ENCODE measurements at regions not wholly inside any gene's neighbourhood (a gene's known extent, or its start where the extent isn't known, plus 50 kb on each side); places are given as distances from the start of the nearest gene placed in this dataset.

- Mint-ChIP-seq H3K36me3 (no peaks in the 10 kb centered on the region), H3K27me3 (ENCODE audit: low read depth) (no peaks in the 10 kb centered on the region), H3K9me3 (peaks cover 5% of the 10 kb centered on the region; the same call in 1 of the 2 replicates), H3K4me3 (no peak overlapping the region), H3K4me1 (no peaks in the 10 kb centered on the region), H3K27ac (no peak overlapping the region)
- CTCF ChIA-PET = no interaction called here
- no peak for TF ChIP-seq ZBTB43 (CRISPR knock-in tag; IDR thresholded peaks at IDR 0.05)
- no peak for TF ChIP-seq NR2C2 (CRISPR knock-in tag; IDR thresholded peaks at IDR 0.05)
- TF ChIP-seq TEAD1 (CRISPR knock-in tag; IDR thresholded peaks at IDR 0.05) = no peak
- no peak for TF ChIP-seq NR3C1 (CRISPR knock-in tag; conservative IDR thresholded peaks at IDR 0.05; ENCODE audit: low read depth)
- TF ChIP-seq PRRX2 (CRISPR knock-in tag; IDR thresholded peaks at IDR 0.05) = no peak
- TF ChIP-seq, protein P1, sequence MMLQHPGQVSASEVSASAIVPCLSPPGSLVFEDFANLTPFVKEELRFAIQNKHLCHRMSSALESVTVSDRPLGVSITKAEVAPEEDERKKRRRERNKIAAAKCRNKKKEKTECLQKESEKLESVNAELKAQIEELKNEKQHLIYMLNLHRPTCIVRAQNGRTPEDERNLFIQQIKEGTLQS (CRISPR knock-in tag; conservative IDR thresholded peaks at IDR 0.05) = no peak
- TF ChIP-seq, protein P2, sequence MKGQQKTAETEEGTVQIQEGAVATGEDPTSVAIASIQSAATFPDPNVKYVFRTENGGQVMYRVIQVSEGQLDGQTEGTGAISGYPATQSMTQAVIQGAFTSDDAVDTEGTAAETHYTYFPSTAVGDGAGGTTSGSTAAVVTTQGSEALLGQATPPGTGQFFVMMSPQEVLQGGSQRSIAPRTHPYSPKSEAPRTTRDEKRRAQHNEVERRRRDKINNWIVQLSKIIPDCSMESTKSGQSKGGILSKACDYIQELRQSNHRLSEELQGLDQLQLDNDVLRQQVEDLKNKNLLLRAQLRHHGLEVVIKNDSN (CRISPR knock-in tag; IDR thresholded peaks at IDR 0.05) = no peak
- TF ChIP-seq ELF4 (CRISPR knock-in tag; IDR thresholded peaks at IDR 0.05; ENCODE audit: low read depth) = no peak
- TF ChIP-seq OVOL2 (CRISPR knock-in tag; IDR thresholded peaks at IDR 0.05; ENCODE audit: borderline replicate concordance) = no peak
- TF ChIP-seq ZNF121 (CRISPR knock-in tag; IDR thresholded peaks at IDR 0.05) = no peak
- no peak for TF ChIP-seq ZNF671 (CRISPR knock-in tag; IDR thresholded peaks at IDR 0.05)
- no peak for TF ChIP-seq KAT7 (CRISPR knock-in tag; IDR thresholded peaks at IDR 0.05; ENCODE audit: borderline replicate concordance)
- no peak for TF ChIP-seq GRHL2 (CRISPR knock-in tag; IDR thresholded peaks at IDR 0.05; ENCODE audit: insufficient replicate concordance, severe bottlenecking)
- no peak for TF ChIP-seq SOX15 (CRISPR knock-in tag; IDR thresholded peaks at IDR 0.05)
- no peak for TF ChIP-seq SMAD3 (CRISPR knock-in tag; IDR thresholded peaks at IDR 0.05; ENCODE audit: borderline replicate concordance)
- no peak for DNase-seq (ENCODE audit: low spot score)
- ATAC-seq = no peak
- POLR2A ChIA-PET = no interaction called here
These were observed 72.1 kb upstream of the CHD1 start for GRCh38 chr5:99000876-99001275.

DNA sequence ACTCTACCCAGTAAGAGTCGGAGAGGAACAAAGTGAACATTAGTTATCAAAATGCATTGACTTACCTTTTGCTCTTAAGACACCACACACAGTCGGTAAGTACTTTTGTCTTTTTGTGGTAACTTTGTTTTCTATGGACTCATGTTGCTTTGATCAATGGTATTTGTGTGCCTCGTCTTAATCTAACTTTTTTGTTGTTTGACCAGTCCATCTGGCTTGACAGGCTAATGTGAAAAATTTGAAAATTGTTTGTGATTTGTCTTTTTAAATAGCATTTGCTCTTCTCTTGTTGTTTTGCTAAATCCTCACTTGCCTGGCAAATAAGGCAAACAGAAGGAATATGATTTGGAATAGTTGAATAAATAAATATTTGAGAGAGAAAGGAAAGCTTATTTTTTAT is 71.4 kb upstream of the CHD1 start:
- H3K4me1 Mint-ChIP-seq = no peaks in the 10 kb centered on the region
- DNase-seq (ENCODE audit: low spot score) = no peak
- no peak overlapping the region for H3K27ac Mint-ChIP-seq
- ChIA-PET POLR2A (no interaction called here), CTCF (no interaction called here)
- H3K9me3 Mint-ChIP-seq = peaks cover 5% of the 10 kb centered on the region; the same call in 1 of the 2 replicates
- no peak for ATAC-seq
- no peaks in the 10 kb centered on the region for H3K36me3 Mint-ChIP-seq
- no peak for TF ChIP-seq ESRRA (CRISPR knock-in tag; IDR thresholded peaks at IDR 0.05; ENCODE audit: borderline replicate concordance)
- TF ChIP-seq ZNF263 (CRISPR knock-in tag; IDR thresholded peaks at IDR 0.05; ENCODE audit: low read depth) = no peak
- TF ChIP-seq NFE2L1 (CRISPR knock-in tag; IDR thresholded peaks at IDR 0.05) = no peak
- no peak for TF ChIP-seq JAZF1 (CRISPR knock-in tag; IDR thresholded peaks at IDR 0.05)
- no peak for TF ChIP-seq HMGA2 (CRISPR knock-in tag; IDR thresholded peaks at IDR 0.05)
- TF ChIP-seq ZBTB43 (CRISPR knock-in tag; IDR thresholded peaks at IDR 0.05) = no peak
- H3K4me3 Mint-ChIP-seq = no peak overlapping the region
- H3K27me3 Mint-ChIP-seq (ENCODE audit: low read depth) = no peaks in the 10 kb centered on the region

- Mint-ChIP-seq H3K36me3 (no peaks in the 10 kb centered on the region), H3K9me3 (peaks cover 5% of the 10 kb centered on the region; the same call in 1 of the 2 replicates), H3K4me1 (no peaks in the 10 kb centered on the region), H3K27ac (no peak overlapping the region), H3K27me3 (ENCODE audit: low read depth) (no peaks in the 10 kb centered on the region), H3K4me3 (no peak overlapping the region)
- DNase-seq (ENCODE audit: low spot score) = no peak
- ATAC-seq = no peak
- CTCF ChIA-PET = no interaction called here
- TF ChIP-seq IRF2 (CRISPR knock-in tag; IDR thresholded peaks at IDR 0.05; ENCODE audit: borderline replicate concordance, low read depth) = no peak
- TF ChIP-seq CREM (CRISPR knock-in tag; IDR thresholded peaks at IDR 0.05) = no peak
- TF ChIP-seq ATF6 (CRISPR knock-in tag; IDR thresholded peaks at IDR 0.05) = no peak
- TF ChIP-seq NR2C2 (CRISPR knock-in tag; IDR thresholded peaks at IDR 0.05) = no peak
- TF ChIP-seq NFATC4 (CRISPR knock-in tag; IDR thresholded peaks at IDR 0.05) = no peak
- no peak for TF ChIP-seq ZNF263 (CRISPR knock-in tag; IDR thresholded peaks at IDR 0.05; ENCODE audit: low read depth)
- TF ChIP-seq NFE2L1 (CRISPR knock-in tag; IDR thresholded peaks at IDR 0.05) = no peak
- TF ChIP-seq ZNF219 (CRISPR knock-in tag; IDR thresholded peaks at IDR 0.05; ENCODE audit: borderline replicate concordance) = no peak
- POLR2A ChIA-PET = no interaction called here
These were observed 70.8 kb upstream of the CHD1 start for GRCh38 chr5:98999631-99000030.

Data from WTC11 (cell line).